Fibroblast of lung (primary cell): ENCODE measurements at regions not wholly inside any gene's neighbourhood (a gene's known extent, or its start where the extent isn't known, plus 50 kb on each side); places are given as distances from the start of the nearest gene placed in this dataset.

ENCODE experiments used
- DNase-seq, 2 donors: peaks; one replicate each; pipeline versions ENCODE4 v3.0.0 to v3.0.0-alpha.2; 2010; ENCODE audit warnings: low read depth in 2 of 2
- H2AFZ ChIP-seq: 2 replicates; pipeline ENCODE4 v1.5.1; 2012; ENCODE audit warnings: low read length, control low read depth, inconsistent platforms
- H3K27ac ChIP-seq: 2 replicates; pipeline ENCODE4 v1.5.1; 2011; ENCODE audit warnings: low read length, control low read depth; ENCODE audit not compliant: insufficient read depth
- H3K27me3 ChIP-seq: 2 replicates; pipeline ENCODE4 v1.5.1; 2011; ENCODE audit warnings: mild to moderate bottlenecking, low read length; ENCODE audit not compliant: control insufficient read depth, insufficient read depth
- H3K36me3 ChIP-seq: 2 replicates; pipeline ENCODE4 v1.5.1; 2011; ENCODE audit warnings: low read length; ENCODE audit not compliant: control insufficient read depth, insufficient read depth
- H3K4me1 ChIP-seq: 2 replicates; pipeline ENCODE4 v1.5.1; 2011; ENCODE audit warnings: low read length; ENCODE audit not compliant: control insufficient read depth, insufficient read depth; ENCODE audit errors: extremely low read depth
- H3K4me2 ChIP-seq: 2 replicates; pipeline ENCODE4 v1.5.1; 2011; ENCODE audit warnings: low read length, control low read depth; ENCODE audit not compliant: insufficient read depth; ENCODE audit errors: extremely low read depth
- H3K4me3 ChIP-seq, 4 experiments: fragments of 200-600 bp in 1 of 4; sonication (generic) in 1 of 4; replicated peaks in 1 of 4; 2 replicates each; pipeline ENCODE4 v1.5.1; 2011 to 2016; ENCODE audit warnings: low read length in 4 of 4, low read depth in 3 of 4, mild to moderate bottlenecking in 3 of 4, control low read depth in 2 of 4, inconsistent platforms in 1 of 4, mixed read lengths in 1 of 4; ENCODE audit not compliant: insufficient read depth in 1 of 4; ENCODE audit errors: control extremely low read depth in 1 of 4
- H3K79me2 ChIP-seq: 2 replicates; pipeline ENCODE4 v1.5.1; 2012; ENCODE audit warnings: mild to moderate bottlenecking, low read length, inconsistent platforms; ENCODE audit not compliant: control insufficient read depth, insufficient read depth
- H3K9ac ChIP-seq: 2 replicates; pipeline ENCODE4 v1.5.1; 2011; ENCODE audit warnings: mild to moderate bottlenecking, low read length, control low read depth; ENCODE audit not compliant: insufficient read depth
- H3K9me3 ChIP-seq: 2 replicates; pipeline ENCODE4 v1.5.1; 2012; ENCODE audit warnings: low read depth, low read length; ENCODE audit not compliant: control insufficient read depth, insufficient read depth
- H4K20me1 ChIP-seq: 2 replicates; pipeline ENCODE4 v1.5.1; 2011; ENCODE audit warnings: low read length; ENCODE audit not compliant: control insufficient read depth, insufficient read depth; ENCODE audit errors: extremely low read depth
- CTCF ChIP-seq, 2 donors: IDR thresholded peaks in 1 of 2; conservative IDR thresholded peaks in 1 of 2; 1 replicate in 1 of 2; 2 replicates in 1 of 2; pipeline ENCODE4 v1.5.1; 2011 to 2012; ENCODE audit warnings: low read length in 2 of 2, control low read depth in 1 of 2, inconsistent platforms in 1 of 2, low read depth in 1 of 2, mild to moderate bottlenecking in 1 of 2
- EZH2 ChIP-seq: IDR thresholded peaks from 2 replicates; pipeline ENCODE4 v1.5.1; 2012; ENCODE audit warnings: low read length, control low read depth, mild to moderate bottlenecking; ENCODE audit errors: missing control alignments

GRCh38 chr16:54417384-54417783 lies 130.8 kb upstream of the IRX3 start:
- no peaks in the 10 kb centered on the region for H3K4me1 ChIP-seq
- DNase-seq = no peak
- H3K4me3 ChIP-seq = no peak overlapping the region
- no peak overlapping the region for H3K9ac ChIP-seq
- H4K20me1 ChIP-seq = no peaks in the 10 kb centered on the region
- no peak overlapping the region for H2AFZ ChIP-seq
- H3K27me3 ChIP-seq = no peaks in the 10 kb centered on the region
- H3K9me3 ChIP-seq = no peaks in the 10 kb centered on the region
- H3K36me3 ChIP-seq = no peaks in the 10 kb centered on the region
- H3K27ac ChIP-seq = no peak overlapping the region
- no peaks in the 10 kb centered on the region for H3K79me2 ChIP-seq
- no peak for TF ChIP-seq EZH2
- TF ChIP-seq CTCF (conservative IDR thresholded peaks at IDR 0.05 in 1 of 2, IDR thresholded peaks at IDR 0.05 in 1 of 2; ENCODE audit: low read depth in 1 of 2, low read length in 2 of 2) = no peak
- H3K4me2 ChIP-seq = no peak overlapping the region

GRCh38 chr16:54414671-54415070 lies 128.1 kb upstream of the IRX3 start:
- Histone ChIP-seq H3K4me3 (no peak overlapping the region), H3K4me1 (no peaks in the 10 kb centered on the region), H3K27ac (no peak overlapping the region), H3K79me2 (no peaks in the 10 kb centered on the region), H3K36me3 (no peaks in the 10 kb centered on the region), H3K9ac (no peak overlapping the region), H3K27me3 (no peaks in the 10 kb centered on the region), H3K9me3 (no peaks in the 10 kb centered on the region), H4K20me1 (no peaks in the 10 kb centered on the region), H3K4me2 (no peak overlapping the region), H2AFZ (no peak overlapping the region)
- no peak for DNase-seq
- no peak for TF ChIP-seq EZH2
- no peak for TF ChIP-seq CTCF (conservative IDR thresholded peaks at IDR 0.05 in 1 of 2, IDR thresholded peaks at IDR 0.05 in 1 of 2; ENCODE audit: low read depth in 1 of 2, low read length in 2 of 2)

GRCh38 chr16:54412777-54413455 lies 126.3 kb upstream of the IRX3 start:
- Histone ChIP-seq H3K4me2 (no peak overlapping the region), H2AFZ (no peak overlapping the region), H3K36me3 (no peaks in the 10 kb centered on the region), H3K4me3 (no peak overlapping the region), H3K4me1 (no peaks in the 10 kb centered on the region), H3K9me3 (no peaks in the 10 kb centered on the region), H3K9ac (no peak overlapping the region), H3K27me3 (no peaks in the 10 kb centered on the region), H3K79me2 (no peaks in the 10 kb centered on the region), H3K27ac (no peak overlapping the region), H4K20me1 (no peaks in the 10 kb centered on the region)
- no peak for TF ChIP-seq EZH2
- no peak for TF ChIP-seq CTCF (conservative IDR thresholded peaks at IDR 0.05 in 1 of 2, IDR thresholded peaks at IDR 0.05 in 1 of 2; ENCODE audit: low read depth in 1 of 2, low read length in 2 of 2)
- DNase-seq = no peak
